CD4-positive, alpha-beta memory T cell (primary cell): ENCODE measurements at regions not wholly inside any gene's neighbourhood (a gene's known extent, or its start where the extent isn't known, plus 50 kb on each side); places are given as distances from the start of the nearest gene placed in this dataset.

ENCODE experiments used
- CTCF ChIA-PET: fragments of 350-600 bp; sonication (Branson Sonifier 250); formaldehyde crosslinking; loops from one replicate; lab custom pipeline; 2021; ENCODE audit warnings: inconsistent platforms; ENCODE audit not compliant: partially characterized antibody; lab: Charles Lee
- POLR2A ChIA-PET: fragments of 350-600 bp; sonication (Branson Sonifier 250); formaldehyde crosslinking; loops from one replicate; lab custom pipeline; 2021; ENCODE audit not compliant: partially characterized antibody; lab: Charles Lee
- DNase-seq, 5 donors: peaks; one replicate each; pipeline versions ENCODE4 v3.0.0 to v3.0.0-alpha.2; 2020 to 2022; ENCODE audit warnings: mixed read lengths in 1 of 5
- H3K27ac ChIP-seq: one replicate; pipeline ENCODE4 v1.7.0; 2013; ENCODE audit warnings: low read depth, low read length
- H3K27me3 ChIP-seq: 2 replicates; pipeline ENCODE4 v1.7.0; 2013; ENCODE audit warnings: mild to moderate bottlenecking, low read length, moderate library complexity; ENCODE audit not compliant: insufficient read depth
- H3K36me3 ChIP-seq: 2 replicates; pipeline ENCODE4 v1.7.0; 2013; ENCODE audit warnings: mild to moderate bottlenecking, low read length, moderate library complexity; ENCODE audit not compliant: insufficient read depth
- H3K4me1 ChIP-seq: 2 replicates; pipeline ENCODE4 v1.7.0; 2013; ENCODE audit warnings: mild to moderate bottlenecking, low read length, moderate library complexity; ENCODE audit not compliant: insufficient read depth
- H3K4me3 ChIP-seq, 2 donors: one replicate each; pipeline ENCODE4 v1.7.0; 2013; ENCODE audit warnings: low read length in 2 of 2, mild to moderate bottlenecking in 1 of 2
- H3K9me3 ChIP-seq, 2 donors: one replicate each; pipeline ENCODE4 v1.7.0; 2013; ENCODE audit warnings: low read length in 2 of 2, control low read depth in 1 of 2; ENCODE audit not compliant: control insufficient read depth in 1 of 2
- H3K27ac Mint-ChIP-seq, 7 donors: one replicate each; pipeline ENCODE4 v1.8.0; 2020 to 2021; ENCODE audit warnings: mixed read lengths in 7 of 7, mild to moderate bottlenecking in 6 of 7, inconsistent platforms in 3 of 7, moderate library complexity in 3 of 7
- H3K27me3 Mint-ChIP-seq, 2 donors: one replicate each; pipeline ENCODE4 v1.8.0; 2020 to 2021; ENCODE audit warnings: mixed read lengths in 2 of 2
- H3K36me3 Mint-ChIP-seq, 2 donors: one replicate each; pipeline ENCODE4 v1.8.0; 2020 to 2021; ENCODE audit warnings: mixed read lengths in 2 of 2, inconsistent platforms in 1 of 2, mild to moderate bottlenecking in 1 of 2
- H3K4me1 Mint-ChIP-seq, 4 donors: one replicate each; pipeline ENCODE4 v1.8.0; 2020 to 2021; ENCODE audit warnings: mixed read lengths in 4 of 4, mild to moderate bottlenecking in 1 of 4
- H3K4me3 Mint-ChIP-seq, 8 donors: one replicate each; pipeline ENCODE4 v1.8.0; 2020 to 2021; ENCODE audit warnings: mixed read lengths in 8 of 8, mild to moderate bottlenecking in 7 of 8, moderate library complexity in 6 of 8, inconsistent platforms in 3 of 8
- H3K9me3 Mint-ChIP-seq, 8 donors: one replicate each; pipeline ENCODE4 v1.8.0; 2020 to 2021; ENCODE audit warnings: mixed read lengths in 8 of 8, mild to moderate bottlenecking in 5 of 8, inconsistent platforms in 3 of 8, moderate library complexity in 1 of 8
- intact Hi-C: fragments of 100-400 bp; cut with micrococcal nuclease; formaldehyde crosslinking; loops from one replicate; pipeline ENCODE4 v1.15.1; 2023

- no peak for DNase-seq
- CTCF ChIA-PET: no interaction called here
- no peaks in the 10 kb centered on the region for H3K36me3 Mint-ChIP-seq
- POLR2A ChIA-PET: no interaction called here
- intact Hi-C loops: no loop called here
- Histone ChIP-seq H3K9me3 (no peaks in the 10 kb centered on the region), H3K4me1 (peaks cover 20% of the 10 kb centered on the region), H3K4me3 (no peak overlapping the region), H3K27me3 (no peaks in the 10 kb centered on the region), H3K36me3 (no peaks in the 10 kb centered on the region), H3K27ac (no peak overlapping the region)
- no peak overlapping the region for H3K4me3 Mint-ChIP-seq
- H3K27ac Mint-ChIP-seq: peak overlapping the region in 1 of 7 donors; percentile 27
- H3K27me3 Mint-ChIP-seq: no peaks in the 10 kb centered on the region
- peaks cover 8 to 53% (median 36%) of the 10 kb centered on the region in 4 donors for H3K4me1 Mint-ChIP-seq
- H3K9me3 Mint-ChIP-seq: peaks cover 0 to 3% (median 0%) of the 10 kb centered on the region in 8 donors
These were observed 113.3 kb downstream of the FAM76B start for GRCh38 chr11:95676308-95676707.

GRCh38 chr11:95675585-95675984, 114.0 kb downstream of the FAM76B start:
- ChIA-PET POLR2A (no interaction called here), CTCF (no interaction called here)
- DNase-seq: no peak
- no peak overlapping the region for H3K4me3 Mint-ChIP-seq
- no peaks in the 10 kb centered on the region for H3K36me3 Mint-ChIP-seq
- Histone ChIP-seq H3K27ac (no peak overlapping the region), H3K36me3 (no peaks in the 10 kb centered on the region), H3K9me3 (no peaks in the 10 kb centered on the region), H3K27me3 (no peaks in the 10 kb centered on the region), H3K4me3 (no peak overlapping the region), H3K4me1 (peaks cover 13% of the 10 kb centered on the region)
- no peaks in the 10 kb centered on the region for H3K27me3 Mint-ChIP-seq
- peaks cover 0 to 3% (median 0%) of the 10 kb centered on the region in 8 donors for H3K9me3 Mint-ChIP-seq
- peaks cover 6 to 46% (median 29%) of the 10 kb centered on the region in 4 donors for H3K4me1 Mint-ChIP-seq
- H3K27ac Mint-ChIP-seq: no peak overlapping the region
- intact Hi-C loops: no loop called here

GRCh38 chr11:95674657-95675358, 114.8 kb downstream of the FAM76B start:
- no peaks in the 10 kb centered on the region for H3K27me3 ChIP-seq
- peak in 1 of 5 donors; percentile 47 for DNase-seq
- H3K36me3 ChIP-seq: no peaks in the 10 kb centered on the region
- H3K27ac ChIP-seq: no peak overlapping the region
- Mint-ChIP-seq H3K9me3 (peaks cover 0 to 3% (median 0%) of the 10 kb centered on the region in 8 donors), H3K4me1 (peaks cover 1 to 38% (median 22%) of the 10 kb centered on the region in 4 donors), H3K27ac (peak overlapping the region in 2 of 7 donors; percentile 5 to 36), H3K36me3 (no peaks in the 10 kb centered on the region), H3K27me3 (no peaks in the 10 kb centered on the region), H3K4me3 (peak overlapping the region in 1 of 8 donors; percentile 22)
- peaks cover 5% of the 10 kb centered on the region for H3K4me1 ChIP-seq
- no peak overlapping the region for H3K4me3 ChIP-seq
- CTCF ChIA-PET: interaction anchor here (2.7 kb wide), 1 partner anchor 30 kb away, joined by 10 read pairs; no protein-coding TSS in a partner anchor
- POLR2A ChIA-PET: no interaction called here
- no peaks in the 10 kb centered on the region for H3K9me3 ChIP-seq
- intact Hi-C loops: no loop called here

GRCh38 chr11:95671768-95672167, 117.8 kb downstream of the FAM76B start:
- CTCF ChIA-PET: interaction anchor here (1.2 kb wide), 1 partner anchor 33 kb away, joined by 5 read pairs; no protein-coding TSS in a partner anchor

GRCh38 chr11:95668131-95668530, 121.5 kb downstream of the FAM76B start:
- Histone ChIP-seq H3K27ac (no peak overlapping the region), H3K4me1 (no peaks in the 10 kb centered on the region), H3K4me3 (no peak overlapping the region), H3K9me3 (no peaks in the 10 kb centered on the region), H3K27me3 (no peaks in the 10 kb centered on the region), H3K36me3 (no peaks in the 10 kb centered on the region)
- DNase-seq: no peak
- CTCF ChIA-PET: no interaction called here
- peaks cover 2 to 3% of the 10 kb centered on the region in 2 donors for H3K36me3 Mint-ChIP-seq
- intact Hi-C loops: no loop called here
- peaks cover 0 to 18% (median 7%) of the 10 kb centered on the region in 8 donors for H3K9me3 Mint-ChIP-seq
- POLR2A ChIA-PET: no interaction called here
- H3K27me3 Mint-ChIP-seq: no peaks in the 10 kb centered on the region
- no peak overlapping the region for H3K4me3 Mint-ChIP-seq
- H3K27ac Mint-ChIP-seq: no peak overlapping the region
- peaks cover 0 to 1% (median 0%) of the 10 kb centered on the region in 4 donors for H3K4me1 Mint-ChIP-seq

More at GRCh38 chr11:95671768-95672167, 117.8 kb downstream of the FAM76B start:
- Mint-ChIP-seq H3K27ac (no peak overlapping the region), H3K4me1 (peaks cover 0 to 25% (median 13%) of the 10 kb centered on the region in 4 donors), H3K27me3 (no peaks in the 10 kb centered on the region), H3K4me3 (no peak overlapping the region), H3K9me3 (peaks cover 0 to 7% (median under 1%) of the 10 kb centered on the region in 8 donors), H3K36me3 (no peaks in the 10 kb centered on the region)
- no peaks in the 10 kb centered on the region for H3K9me3 ChIP-seq
- no peaks in the 10 kb centered on the region for H3K36me3 ChIP-seq
- no peaks in the 10 kb centered on the region for H3K4me1 ChIP-seq
- H3K27ac ChIP-seq: no peak overlapping the region
- H3K4me3 ChIP-seq: no peak overlapping the region
- no peaks in the 10 kb centered on the region for H3K27me3 ChIP-seq
- POLR2A ChIA-PET: interaction anchor here (1.0 to 1.3 kb wide), 2 partner anchors 12 to 13 kb away, joined by 3 to 4 read pairs; no protein-coding TSS in a partner anchor
- DNase-seq: no peak
- intact Hi-C loops: no loop called here

- peaks cover 2 to 3% of the 10 kb centered on the region in 2 donors for H3K36me3 Mint-ChIP-seq
- H3K27ac ChIP-seq: no peak overlapping the region
- peaks cover 0 to 12% (median 5%) of the 10 kb centered on the region in 8 donors for H3K9me3 Mint-ChIP-seq
- H3K4me3 ChIP-seq: no peak overlapping the region
- CTCF ChIA-PET: interaction anchor here (1.5 kb wide), 1 partner anchor 44 kb away, joined by 5 read pairs; no protein-coding TSS in a partner anchor
- H3K4me3 Mint-ChIP-seq: no peak overlapping the region
- DNase-seq: no peak
- H3K27ac Mint-ChIP-seq: peak overlapping the region in 1 of 7 donors; percentile 4
- H3K9me3 ChIP-seq: no peaks in the 10 kb centered on the region
- H3K4me1 ChIP-seq: peaks cover 15% of the 10 kb centered on the region
- no peaks in the 10 kb centered on the region for H3K27me3 ChIP-seq
- no peaks in the 10 kb centered on the region for H3K27me3 Mint-ChIP-seq
- POLR2A ChIA-PET: interaction anchor here (1.3 to 1.7 kb wide), 3 partner anchors 19 to 38 kb away, joined by 3 to 6 read pairs (median 4); no protein-coding TSS in a partner anchor
- H3K36me3 ChIP-seq: no peaks in the 10 kb centered on the region
- intact Hi-C loops: no loop called here
- peaks cover 7 to 30% (median 12%) of the 10 kb centered on the region in 4 donors for H3K4me1 Mint-ChIP-seq
These were observed 128.4 kb downstream of the FAM76B start for GRCh38 chr11:95661162-95661561.

- no peak overlapping the region for H3K27ac ChIP-seq
- no peaks in the 10 kb centered on the region for H3K36me3 Mint-ChIP-seq
These were observed 129.5 kb downstream of the FAM76B start for GRCh38 chr11:95660038-95660437.

More at GRCh38 chr11:95660038-95660437, 129.5 kb downstream of the FAM76B start:
- ChIA-PET POLR2A (interaction anchor here (1.0 to 1.7 kb wide), 5 partner anchors 12 to 405 kb away, joined by 3 to 6 read pairs (median 4); no protein-coding TSS in a partner anchor), CTCF (interaction anchor here (0.7 to 1.5 kb wide), 3 partner anchors 45 to 505 kb away, joined by 3 to 5 read pairs (median 3); no protein-coding TSS in a partner anchor)
- peak overlapping the region in 1 of 8 donors; percentile 17 for H3K4me3 Mint-ChIP-seq
- H3K9me3 Mint-ChIP-seq: peaks cover 0 to 2% (median 0%) of the 10 kb centered on the region in 8 donors
- intact Hi-C loops: no loop called here
- Histone ChIP-seq H3K36me3 (no peaks in the 10 kb centered on the region), H3K4me1 (peaks cover 15% of the 10 kb centered on the region), H3K27me3 (no peaks in the 10 kb centered on the region), H3K4me3 (no peak overlapping the region), H3K9me3 (no peaks in the 10 kb centered on the region)
- peaks cover 7 to 30% (median 12%) of the 10 kb centered on the region in 4 donors for H3K4me1 Mint-ChIP-seq
- no peaks in the 10 kb centered on the region for H3K27me3 Mint-ChIP-seq
- DNase-seq: no peak
- H3K27ac Mint-ChIP-seq: peak overlapping the region in 5 of 7 donors; percentile 11 to 61 (median 23)
